ENCODE measurements at regions not wholly inside any gene's neighbourhood (a gene's known extent, or its start where the extent isn't known, plus 50 kb on each side); places are given as distances from the start of the nearest gene placed in this dataset.

- Histone ChIP-seq H3K9me3 (ENCODE audit: low read depth, low read length) (no peaks in the 10 kb centered on the region), H3K36me3 (ENCODE audit: insufficient read depth, low read length) (no peaks in the 10 kb centered on the region), H3K4me3 (no peak overlapping the region), H3K27ac (no peak overlapping the region), H3K9ac (ENCODE audit: insufficient read length) (no peak overlapping the region)
- no peak for TF ChIP-seq EZH2 (IDR thresholded peaks at IDR 0.05)
- TF ChIP-seq POLR2AphosphoS5 (IDR thresholded peaks at IDR 0.05; ENCODE audit: borderline replicate concordance, low read depth, low read length): no peak
- TF ChIP-seq FOXP2 (optimal IDR thresholded peaks at IDR 0.05; ENCODE audit: control extremely low read depth, extremely low read length, insufficient read depth): no peak
- DNase-seq (ENCODE audit: low read depth, low spot score): no peak
These were observed 87.6 kb upstream of the PLCXD3 start for GRCh38 chr5:41598011-41598410.

DNA sequence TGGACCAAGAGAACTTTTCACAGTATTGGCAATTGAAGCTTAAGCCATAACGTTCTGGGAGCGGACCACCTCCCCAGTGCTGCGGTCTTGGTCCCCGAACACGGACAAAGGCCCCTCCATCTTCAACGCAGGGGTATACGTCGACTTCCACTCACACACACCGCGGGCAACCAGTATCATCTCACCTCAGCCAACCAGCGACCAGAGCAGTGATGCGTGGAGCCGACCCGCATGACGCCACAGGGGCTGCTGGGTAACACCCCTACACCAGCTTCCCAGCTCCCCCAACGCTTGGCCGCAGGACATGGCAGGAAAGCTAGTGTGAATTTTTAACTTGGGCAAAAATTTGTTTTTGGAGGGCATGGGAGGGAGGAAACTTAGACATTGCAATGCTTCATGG, 77.3 kb upstream of the PLCXD3 start:
- no peak overlapping the region for H3K9ac ChIP-seq (ENCODE audit: insufficient read length)
- TF ChIP-seq POLR2AphosphoS5 (IDR thresholded peaks at IDR 0.05; ENCODE audit: borderline replicate concordance, low read depth, low read length) (no peak), FOXP2 (optimal IDR thresholded peaks at IDR 0.05; ENCODE audit: control extremely low read depth, extremely low read length, insufficient read depth) (no peak), EZH2 (IDR thresholded peaks at IDR 0.05) (no peak)
- DNase-seq (ENCODE audit: low read depth, low spot score): no peak
- H3K4me3 ChIP-seq: no peak overlapping the region
- no peaks in the 10 kb centered on the region for H3K9me3 ChIP-seq (ENCODE audit: low read depth, low read length)
- H3K36me3 ChIP-seq (ENCODE audit: insufficient read depth, low read length): no peaks in the 10 kb centered on the region
- no peak overlapping the region for H3K27ac ChIP-seq

- H3K36me3 ChIP-seq (ENCODE audit: insufficient read depth, low read length): no peaks in the 10 kb centered on the region
- DNase-seq (ENCODE audit: low read depth, low spot score): no peak
- no peaks in the 10 kb centered on the region for H3K9me3 ChIP-seq (ENCODE audit: low read depth, low read length)
- no peak overlapping the region for H3K27ac ChIP-seq
- no peak overlapping the region for H3K9ac ChIP-seq (ENCODE audit: insufficient read length)
- H3K4me3 ChIP-seq: no peak overlapping the region
- TF ChIP-seq EZH2 (IDR thresholded peaks at IDR 0.05) (no peak), POLR2AphosphoS5 (IDR thresholded peaks at IDR 0.05; ENCODE audit: borderline replicate concordance, low read depth, low read length) (no peak), FOXP2 (optimal IDR thresholded peaks at IDR 0.05; ENCODE audit: control extremely low read depth, extremely low read length, insufficient read depth) (no peak)
These were observed 64.8 kb upstream of the PLCXD3 start for GRCh38 chr5:41575110-41575779.

DNA sequence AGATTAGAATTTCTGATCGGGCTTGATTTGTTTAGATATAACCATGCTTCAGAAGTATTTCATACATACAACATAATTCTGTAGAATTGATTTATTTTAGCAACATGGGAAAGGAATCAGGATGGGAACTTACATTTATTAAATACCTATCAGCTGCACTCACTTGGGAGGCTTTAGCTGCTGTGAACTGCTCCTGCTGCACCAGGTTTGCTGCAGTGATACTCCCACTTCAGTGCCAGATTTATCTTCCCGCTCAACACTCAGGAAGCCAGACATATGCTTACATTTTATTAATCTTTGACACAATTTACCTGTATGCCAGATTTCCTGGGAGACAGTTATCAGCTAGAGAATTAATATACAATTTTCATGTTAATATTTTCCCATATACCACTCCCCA, 64.0 kb upstream of the PLCXD3 start:
- no peak for DNase-seq (ENCODE audit: low read depth, low spot score)
- Histone ChIP-seq H3K9ac (ENCODE audit: insufficient read length) (no peak overlapping the region), H3K4me3 (no peak overlapping the region), H3K36me3 (ENCODE audit: insufficient read depth, low read length) (no peaks in the 10 kb centered on the region), H3K27ac (no peak overlapping the region), H3K9me3 (ENCODE audit: low read depth, low read length) (no peaks in the 10 kb centered on the region)
- no peak for TF ChIP-seq POLR2AphosphoS5 (IDR thresholded peaks at IDR 0.05; ENCODE audit: borderline replicate concordance, low read depth, low read length)
- TF ChIP-seq FOXP2 (optimal IDR thresholded peaks at IDR 0.05; ENCODE audit: control extremely low read depth, extremely low read length, insufficient read depth): no peak
- no peak for TF ChIP-seq EZH2 (IDR thresholded peaks at IDR 0.05)
